Kidney (tissue), 13 donors: ENCODE measurements at regions not wholly inside any gene's neighbourhood (a gene's known extent, or its start where the extent isn't known, plus 50 kb on each side); places are given as distances from the start of the nearest gene placed in this dataset.

Experiments
- DNase-seq, 5 donors: peaks; one replicate each; pipeline ENCODE4 v3.0.0-alpha.2; 2013 to 2020
- FAIRE-seq: peaks from 2 replicates; lab custom pipeline; 2012; peaks lifted over from hg19 to GRCh38; lab: Jason Lieb, UNC
- H3K27ac ChIP-seq, 2 donors: one replicate each; pipeline ENCODE4 v1.7.0; 2013; ENCODE audit warnings: low read depth in 2 of 2, low read length in 2 of 2, inconsistent platforms in 1 of 2
- H3K27me3 ChIP-seq: one replicate; pipeline ENCODE4 v1.7.1; 2013; ENCODE audit warnings: low read length, inconsistent platforms; ENCODE audit not compliant: control insufficient read depth, insufficient read depth
- H3K36me3 ChIP-seq, 3 donors: one replicate each; pipeline versions ENCODE4 v1.7.0 to v1.7.1; 2013; ENCODE audit warnings: low read length in 3 of 3, control low read depth in 1 of 3, inconsistent platforms in 1 of 3; ENCODE audit not compliant: insufficient read depth in 3 of 3, control insufficient read depth in 2 of 3
- H3K4me1 ChIP-seq, 3 donors: one replicate each; pipeline versions ENCODE4 v1.7.0 to v1.7.1; 2013; ENCODE audit warnings: low read length in 3 of 3, inconsistent platforms in 1 of 3, low read depth in 1 of 3; ENCODE audit not compliant: control insufficient read depth in 2 of 3, insufficient read depth in 2 of 3
- H3K4me3 ChIP-seq, 3 donors: one replicate each; pipeline versions ENCODE4 v1.7.0 to v1.8.1; 2013; ENCODE audit warnings: low read length in 3 of 3, control low read depth in 1 of 3, inconsistent platforms in 1 of 3
- H3K9ac ChIP-seq, 3 donors: one replicate each; pipeline versions ENCODE4 v1.7.0 to v1.7.1; 2013; ENCODE audit warnings: low read length in 3 of 3, control low read depth in 1 of 3, inconsistent platforms in 1 of 3
- H3K9me3 ChIP-seq, 3 donors: one replicate each; pipeline versions ENCODE4 v1.7.0 to v1.7.1; 2013; ENCODE audit warnings: low read length in 3 of 3, control low read depth in 1 of 3, inconsistent platforms in 1 of 3; ENCODE audit not compliant: control insufficient read depth in 2 of 3, insufficient read depth in 1 of 3
- CTCF ChIP-seq: IDR thresholded peaks from 3 replicates; pipeline ENCODE4 v1.5.1; 2012; ENCODE audit warnings: mild to moderate bottlenecking, moderate library complexity, borderline replicate concordance; ENCODE audit not compliant: insufficient read depth; ENCODE audit errors: extremely low read depth
- intact Hi-C: fragments of 100-400 bp; cut with DNase I; formaldehyde crosslinking; loops from one replicate; pipeline ENCODE4 v1.11.1; 2022
- donor health status: control.
- donor health status: control.
- donor health status: control.
- donor health status: control.
- donor health status: control.
- donor health status: DM: yes; HTN: yes; CAD: no.
- donor health status: Normal renal cell carcinoma (clear cell type).

DNA sequence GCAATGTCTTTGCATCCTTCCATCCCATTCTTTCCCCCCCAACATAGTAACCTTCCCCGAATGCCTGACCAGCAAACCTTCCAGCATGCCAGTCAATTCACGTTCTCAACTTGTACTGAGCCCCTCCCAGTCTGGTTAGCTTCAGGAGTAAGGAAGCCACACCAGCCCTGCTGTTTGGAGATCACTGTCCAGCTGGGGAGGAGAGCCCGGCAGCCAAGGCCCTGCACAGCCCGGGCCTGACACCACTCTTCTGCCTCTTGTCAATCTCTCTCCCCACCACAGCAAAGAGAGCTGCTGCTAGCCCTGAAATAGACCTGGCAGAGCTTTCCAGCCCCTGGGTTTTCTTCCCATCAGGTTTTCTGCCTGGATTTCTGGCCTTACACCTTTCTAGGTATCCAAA is 185.8 kb upstream of the ID2 start:
- no peak overlapping the region for H3K9ac ChIP-seq
- H3K36me3 ChIP-seq = no peaks in the 10 kb centered on the region
- peaks cover 10 to 14% (median 11%) of the 10 kb centered on the region in 3 donors for H3K4me1 ChIP-seq
- no peak overlapping the region for H3K27ac ChIP-seq
- no peak for TF ChIP-seq CTCF
- FAIRE-seq = no peak
- H3K4me3 ChIP-seq = no peak overlapping the region
- intact Hi-C loops = no loop called here
- H3K9me3 ChIP-seq = no peaks in the 10 kb centered on the region
- no peak for DNase-seq
- no peaks in the 10 kb centered on the region for H3K27me3 ChIP-seq

- intact Hi-C loops = no loop called here
- no peaks in the 10 kb centered on the region for H3K9me3 ChIP-seq
- H3K9ac ChIP-seq = no peak overlapping the region
- H3K36me3 ChIP-seq = no peaks in the 10 kb centered on the region
- H3K27ac ChIP-seq = no peak overlapping the region
- peaks cover 10 to 11% (median 11%) of the 10 kb centered on the region in 3 donors for H3K4me1 ChIP-seq
- H3K4me3 ChIP-seq = no peak overlapping the region
- no peak for TF ChIP-seq CTCF
- no peak for DNase-seq
- FAIRE-seq = no peak
- no peaks in the 10 kb centered on the region for H3K27me3 ChIP-seq
Measured at GRCh38 chr2:8496617-8497016, 185.2 kb upstream of the ID2 start.

DNA sequence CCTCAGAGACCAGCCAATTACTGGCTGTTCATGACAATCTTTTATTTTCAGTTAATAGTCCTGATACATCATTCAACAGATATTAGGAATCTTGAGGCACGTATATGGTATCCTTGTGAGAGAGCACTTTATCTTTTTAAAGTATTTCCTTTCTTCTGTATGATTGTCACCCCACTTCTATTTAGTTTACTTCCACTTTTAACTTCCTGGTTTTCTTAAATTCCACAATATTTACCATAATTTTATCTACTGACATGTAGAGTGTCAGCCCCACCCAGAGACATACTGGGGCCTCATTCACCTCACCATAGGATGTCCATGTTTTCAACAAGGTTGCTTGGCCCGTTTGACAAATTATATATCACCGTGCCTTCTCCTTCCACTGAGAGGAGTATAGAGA is 182.9 kb upstream of the ID2 start:
- no peak overlapping the region for H3K9ac ChIP-seq
- intact Hi-C loops = no loop called here
- H3K27ac ChIP-seq = no peak overlapping the region
- DNase-seq (no peak), FAIRE-seq (no peak)
- H3K4me1 ChIP-seq = peaks cover 0 to 4% (median 3%) of the 10 kb centered on the region in 3 donors
- TF ChIP-seq CTCF = no peak
- no peaks in the 10 kb centered on the region for H3K27me3 ChIP-seq
- no peaks in the 10 kb centered on the region for H3K9me3 ChIP-seq
- no peaks in the 10 kb centered on the region for H3K36me3 ChIP-seq
- H3K4me3 ChIP-seq = no peak overlapping the region
